ENCODE measurements at regions not wholly inside any gene's neighbourhood (a gene's known extent, or its start where the extent isn't known, plus 50 kb on each side); places are given as distances from the start of the nearest gene placed in this dataset.
A peak's percentile ranks its signal among the peaks of the same experiment; 100 is the strongest.

DNA sequence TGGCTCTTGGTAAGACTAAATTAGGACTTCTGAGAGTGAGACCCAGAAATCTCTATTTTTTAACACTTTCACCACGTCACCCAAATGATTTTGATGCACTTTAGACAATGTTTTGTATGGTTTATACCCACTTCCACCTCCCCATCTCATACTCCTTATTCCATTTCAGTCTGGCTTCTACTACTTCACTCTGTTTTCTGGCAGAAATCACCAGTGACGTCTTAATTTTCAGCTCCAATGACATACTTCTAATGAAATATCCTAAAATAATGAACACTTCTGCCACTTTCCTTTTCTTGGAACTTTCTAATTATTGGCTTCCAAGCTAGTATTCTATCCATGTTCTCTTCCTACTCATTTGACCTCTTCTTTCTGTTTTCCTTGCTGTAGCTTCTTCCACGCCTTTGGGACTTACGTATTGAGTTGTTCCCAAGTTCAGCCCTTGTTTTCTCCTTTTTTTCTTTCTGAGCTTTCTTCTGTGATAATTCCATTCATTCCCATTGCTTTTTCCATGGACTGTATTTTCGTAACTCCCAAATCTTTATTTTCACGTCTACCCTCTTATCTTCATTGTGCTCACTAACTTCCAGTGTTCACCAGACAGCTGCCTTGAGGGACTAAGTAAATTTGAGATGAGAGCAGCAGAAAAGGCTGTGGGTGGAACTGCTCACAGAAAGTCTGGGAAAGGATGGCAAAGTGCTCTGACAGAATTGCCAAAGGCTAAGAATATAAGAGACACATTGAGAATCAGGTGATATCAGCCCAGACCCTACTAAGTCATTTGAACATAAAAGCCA is 115.8 kb downstream of the CAPZA3 start:
- no peak overlapping the region for H3K4me3 ChIP-seq
- no peak for DNase-seq
- no peak overlapping the region for H3K27ac ChIP-seq
- intact Hi-C loops (cut with DNase I; ENCODE audit: low total_unique reads) = loop anchor here (10.0 kb wide), 1 partner anchor 441 kb away; no protein-coding TSS in a partner anchor
- no peaks in the 10 kb centered on the region for H3K27me3 ChIP-seq
- WGBS, 5 donors = 79 to 88% (median 86%) methylated on average over 6 of the region's 6 CpGs
- TF ChIP-seq EP300 (IDR thresholded peaks at IDR 0.05) (no peak), POLR2A (IDR thresholded peaks at IDR 0.05) (no peak), POLR2AphosphoS5 (IDR thresholded peaks at IDR 0.05) (no peak)
- TF ChIP-seq, protein P1, sequence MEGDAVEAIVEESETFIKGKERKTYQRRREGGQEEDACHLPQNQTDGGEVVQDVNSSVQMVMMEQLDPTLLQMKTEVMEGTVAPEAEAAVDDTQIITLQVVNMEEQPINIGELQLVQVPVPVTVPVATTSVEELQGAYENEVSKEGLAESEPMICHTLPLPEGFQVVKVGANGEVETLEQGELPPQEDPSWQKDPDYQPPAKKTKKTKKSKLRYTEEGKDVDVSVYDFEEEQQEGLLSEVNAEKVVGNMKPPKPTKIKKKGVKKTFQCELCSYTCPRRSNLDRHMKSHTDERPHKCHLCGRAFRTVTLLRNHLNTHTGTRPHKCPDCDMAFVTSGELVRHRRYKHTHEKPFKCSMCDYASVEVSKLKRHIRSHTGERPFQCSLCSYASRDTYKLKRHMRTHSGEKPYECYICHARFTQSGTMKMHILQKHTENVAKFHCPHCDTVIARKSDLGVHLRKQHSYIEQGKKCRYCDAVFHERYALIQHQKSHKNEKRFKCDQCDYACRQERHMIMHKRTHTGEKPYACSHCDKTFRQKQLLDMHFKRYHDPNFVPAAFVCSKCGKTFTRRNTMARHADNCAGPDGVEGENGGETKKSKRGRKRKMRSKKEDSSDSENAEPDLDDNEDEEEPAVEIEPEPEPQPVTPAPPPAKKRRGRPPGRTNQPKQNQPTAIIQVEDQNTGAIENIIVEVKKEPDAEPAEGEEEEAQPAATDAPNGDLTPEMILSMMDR (IDR thresholded peaks at IDR 0.05) = no peak
- H3K36me3 ChIP-seq = no peaks in the 10 kb centered on the region
- H3K9me3 ChIP-seq = no peaks in the 10 kb centered on the region
- H3K4me1 ChIP-seq = no peaks in the 10 kb centered on the region

DNA sequence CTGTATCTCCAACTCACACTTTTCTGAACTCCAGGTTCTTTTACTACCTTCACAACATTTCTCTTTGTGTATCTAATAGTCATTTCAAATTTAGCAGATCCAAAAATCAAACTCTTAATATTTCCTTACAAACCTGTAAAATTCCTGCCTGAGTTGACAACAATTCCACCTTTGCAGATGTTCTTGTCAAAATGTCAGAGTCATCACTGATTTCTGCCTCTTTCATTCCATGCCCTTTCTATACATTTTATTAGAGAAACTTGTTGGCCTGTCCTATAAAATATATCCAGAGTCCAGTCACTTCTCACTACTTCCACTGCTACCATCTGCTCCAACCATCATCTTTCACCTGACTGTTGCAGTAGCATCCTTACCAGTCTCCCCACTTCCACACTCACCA is 119.7 kb downstream of the CAPZA3 start:
- intact Hi-C loops (cut with DNase I; ENCODE audit: low total_unique reads) = loop anchor here (10.0 kb wide), 1 partner anchor 437 kb away; no protein-coding TSS in a partner anchor
- H3K27ac ChIP-seq = no peak overlapping the region

DNA sequence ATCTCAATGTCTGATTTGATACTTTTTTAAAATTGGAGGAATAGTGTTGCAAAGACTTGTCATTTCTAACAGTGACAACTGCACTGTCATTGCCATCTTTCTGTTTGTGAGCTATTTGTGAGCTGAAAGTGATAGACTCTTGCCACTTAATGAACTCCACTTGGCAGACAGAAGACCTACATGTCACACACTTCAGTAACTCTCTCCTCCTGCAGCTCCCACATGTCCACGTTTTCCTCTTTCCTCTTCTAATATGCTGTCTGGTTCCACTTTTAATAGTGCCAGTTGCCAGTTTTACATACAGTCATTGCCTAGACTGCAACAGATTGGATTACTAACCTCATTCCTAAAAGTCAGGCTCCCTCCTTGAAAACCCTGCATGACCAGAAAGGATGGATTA is 121.5 kb downstream of the CAPZA3 start:
- Histone ChIP-seq H3K4me1 (no peaks in the 10 kb centered on the region), H3K27ac (no peak overlapping the region), H3K27me3 (no peaks in the 10 kb centered on the region), H3K4me3 (no peak overlapping the region), H3K36me3 (no peaks in the 10 kb centered on the region), H3K9me3 (no peaks in the 10 kb centered on the region)
- TF ChIP-seq POLR2AphosphoS5 (IDR thresholded peaks at IDR 0.05) (no peak), EP300 (IDR thresholded peaks at IDR 0.05) (no peak), POLR2A (IDR thresholded peaks at IDR 0.05) (no peak)
- TF ChIP-seq, protein P1 (IDR thresholded peaks at IDR 0.05) = no peak
- WGBS, 5 donors = 42 to 74% (median 57%) methylated on average over 1 of the region's 1 CpG
- no peak for DNase-seq
- intact Hi-C loops (cut with DNase I; ENCODE audit: low total_unique reads) = loop anchor here (10.0 kb wide), 1 partner anchor 435 kb away; no protein-coding TSS in a partner anchor

More for the DNA sequence above, 119.7 kb downstream of the CAPZA3 start:
- Histone ChIP-seq H3K27me3 (no peaks in the 10 kb centered on the region), H3K9me3 (no peaks in the 10 kb centered on the region), H3K4me1 (no peaks in the 10 kb centered on the region), H3K36me3 (no peaks in the 10 kb centered on the region), H3K4me3 (no peak overlapping the region)
- TF ChIP-seq, protein P1 (IDR thresholded peaks at IDR 0.05) = no peak
- TF ChIP-seq POLR2A (IDR thresholded peaks at IDR 0.05) (no peak), POLR2AphosphoS5 (IDR thresholded peaks at IDR 0.05) (no peak), EP300 (IDR thresholded peaks at IDR 0.05) (no peak)
- no peak for DNase-seq

DNA sequence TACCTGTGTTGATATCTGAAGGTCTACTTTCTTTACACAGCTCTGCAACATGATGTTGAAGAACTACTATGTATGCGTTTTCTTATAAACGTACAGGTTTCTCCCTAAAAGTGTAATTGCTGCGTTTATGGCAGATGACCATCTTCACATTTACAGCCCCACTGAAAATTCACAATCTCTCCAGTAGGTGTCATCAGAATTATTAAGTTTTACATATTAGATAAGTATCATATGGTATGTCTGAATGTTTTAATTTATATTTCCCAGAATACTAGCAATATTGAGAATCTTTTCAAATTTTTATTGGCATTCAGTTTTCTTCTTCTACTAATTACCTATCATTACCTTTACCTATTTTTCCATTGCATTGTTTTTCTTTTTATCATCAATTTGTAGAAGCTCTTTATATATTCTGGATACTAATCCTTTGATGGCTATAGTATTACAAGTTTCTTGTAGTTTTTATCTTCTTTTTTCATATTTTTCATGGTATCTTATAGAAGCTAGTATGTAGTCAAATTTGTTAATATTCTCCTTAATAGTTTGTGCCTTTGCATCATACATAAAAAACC is 123.5 kb downstream of the CAPZA3 start:
- TF ChIP-seq EP300 (IDR thresholded peaks at IDR 0.05) (no peak), POLR2A (IDR thresholded peaks at IDR 0.05) (no peak), POLR2AphosphoS5 (IDR thresholded peaks at IDR 0.05) (no peak)
- TF ChIP-seq, protein P1 (IDR thresholded peaks at IDR 0.05) = peak in 5 of 7 experiments; percentile 16 to 72 (median 55)
- Histone ChIP-seq H3K27me3 (no peaks in the 10 kb centered on the region), H3K27ac (no peak overlapping the region), H3K9me3 (no peaks in the 10 kb centered on the region), H3K4me1 (peaks cover 0 to 6% (median 0%) of the 10 kb centered on the region in 4 donors), H3K36me3 (no peaks in the 10 kb centered on the region), H3K4me3 (no peak overlapping the region)
- DNase-seq = peak in 1 of 2 donors; percentile 22
- 42 to 63% (median 57%) methylated on average over 3 of the region's 3 CpGs for WGBS, 5 donors
- intact Hi-C loops (cut with DNase I; ENCODE audit: low total_unique reads) = no loop called here

Data from stomach (tissue), 8 donors.